ENCODE measurements at regions not wholly inside any gene's neighbourhood (a gene's known extent, or its start where the extent isn't known, plus 50 kb on each side); places are given as distances from the start of the nearest gene placed in this dataset.

GRCh38 chr1:104726917-104727316 is 977.2 kb downstream of the AMY1C start:
- TF ChIP-seq POLR2A (IDR thresholded peaks at IDR 0.05; ENCODE audit: low read depth, low read length) (no peak), CTCF (IDR thresholded peaks at IDR 0.05 in 2 of 3, conservative IDR thresholded peaks at IDR 0.05 in 1 of 3; ENCODE audit: control insufficient read depth in 2 of 3, extremely low read depth in 1 of 3, insufficient read depth in 1 of 3, low read depth in 3 of 3, low read length in 3 of 3) (no peak), EZH2 (IDR thresholded peaks at IDR 0.05; ENCODE audit: borderline replicate concordance, control insufficient read depth, low read depth, low read length) (no peak), NR2C1 (IDR thresholded peaks at IDR 0.05) (no peak), NKRF (conservative IDR thresholded peaks at IDR 0.05) (no peak), POLR2AphosphoS5 (IDR thresholded peaks at IDR 0.05; ENCODE audit: low read length) (no peak)

Data from GM12878 (cell line).